ENCODE measurements at regions not wholly inside any gene's neighbourhood (a gene's known extent, or its start where the extent isn't known, plus 50 kb on each side); places are given as distances from the start of the nearest gene placed in this dataset.

DNA sequence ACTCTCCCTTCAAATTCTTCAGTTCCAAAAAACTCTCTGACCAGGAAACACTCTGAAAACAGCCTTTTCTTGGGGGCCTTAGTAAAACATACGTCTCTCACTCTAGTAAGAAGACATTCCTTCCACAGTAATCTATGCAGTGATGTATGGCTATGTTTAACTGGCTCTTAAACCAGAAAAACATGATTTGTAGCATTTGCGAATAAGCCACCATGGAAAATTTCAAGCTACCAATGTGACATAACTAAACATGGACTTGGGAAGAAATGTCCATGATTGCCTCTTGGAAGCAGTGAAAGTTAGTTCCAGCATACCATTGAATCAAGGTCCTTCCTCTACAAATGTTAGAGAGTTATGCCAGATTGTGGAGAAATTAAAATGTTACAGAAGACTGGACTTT is 121.5 kb upstream of the ATF7IP start:
- BruUV-seq (replicated peaks) = no TSS peak
- H3K9ac ChIP-seq (ENCODE audit: low read length) = no peak overlapping the region
- no peak overlapping the region for H2AFZ ChIP-seq (ENCODE audit: low read length)
- DNase-seq (no peak), ATAC-seq (no peak)
- no peak overlapping the region for H3K4me3 ChIP-seq (ENCODE audit: low read length)
- H3K9me2 ChIP-seq (replicated peaks; ENCODE audit: low read length) = no peaks in the 10 kb centered on the region
- H3K27ac ChIP-seq (ENCODE audit: low read length) = no peak overlapping the region
- H3K27me3 ChIP-seq (ENCODE audit: low read length) = no peaks in the 10 kb centered on the region
- no peak overlapping the region for H3K4me2 ChIP-seq (ENCODE audit: low read length)
- ChIA-PET POLR2A (ENCODE audit: unreplicated experiment) (no interaction called here), CTCF (no interaction called here)
- no peaks in the 10 kb centered on the region for H3K79me2 ChIP-seq (ENCODE audit: low read length)
- H3K9me3 ChIP-seq (ENCODE audit: low read length) = no peaks in the 10 kb centered on the region
- intact Hi-C loops (cut with micrococcal nuclease) = no loop called here
- TF ChIP-seq, protein P1, sequence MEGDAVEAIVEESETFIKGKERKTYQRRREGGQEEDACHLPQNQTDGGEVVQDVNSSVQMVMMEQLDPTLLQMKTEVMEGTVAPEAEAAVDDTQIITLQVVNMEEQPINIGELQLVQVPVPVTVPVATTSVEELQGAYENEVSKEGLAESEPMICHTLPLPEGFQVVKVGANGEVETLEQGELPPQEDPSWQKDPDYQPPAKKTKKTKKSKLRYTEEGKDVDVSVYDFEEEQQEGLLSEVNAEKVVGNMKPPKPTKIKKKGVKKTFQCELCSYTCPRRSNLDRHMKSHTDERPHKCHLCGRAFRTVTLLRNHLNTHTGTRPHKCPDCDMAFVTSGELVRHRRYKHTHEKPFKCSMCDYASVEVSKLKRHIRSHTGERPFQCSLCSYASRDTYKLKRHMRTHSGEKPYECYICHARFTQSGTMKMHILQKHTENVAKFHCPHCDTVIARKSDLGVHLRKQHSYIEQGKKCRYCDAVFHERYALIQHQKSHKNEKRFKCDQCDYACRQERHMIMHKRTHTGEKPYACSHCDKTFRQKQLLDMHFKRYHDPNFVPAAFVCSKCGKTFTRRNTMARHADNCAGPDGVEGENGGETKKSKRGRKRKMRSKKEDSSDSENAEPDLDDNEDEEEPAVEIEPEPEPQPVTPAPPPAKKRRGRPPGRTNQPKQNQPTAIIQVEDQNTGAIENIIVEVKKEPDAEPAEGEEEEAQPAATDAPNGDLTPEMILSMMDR (conservative IDR thresholded peaks at IDR 0.05; ENCODE audit: low read depth, low read length) = no peak
- no peak for TF ChIP-seq EZH2 (IDR thresholded peaks at IDR 0.05; ENCODE audit: low read length, unreplicated experiment)
- no peak for TF ChIP-seq EZH2phosphoT487 (IDR thresholded peaks at IDR 0.05; ENCODE audit: borderline replicate concordance, low read length)
- H3K4me1 ChIP-seq (ENCODE audit: insufficient read depth, low read length) = peaks cover 18% of the 10 kb centered on the region
- H3K36me3 ChIP-seq (ENCODE audit: low read depth, low read length) = no peaks in the 10 kb centered on the region
- H4K20me1 ChIP-seq (ENCODE audit: low read length) = no peaks in the 10 kb centered on the region
- H3F3A ChIP-seq (ENCODE audit: low read length, unreplicated experiment) = no peaks in the 10 kb centered on the region

DNA sequence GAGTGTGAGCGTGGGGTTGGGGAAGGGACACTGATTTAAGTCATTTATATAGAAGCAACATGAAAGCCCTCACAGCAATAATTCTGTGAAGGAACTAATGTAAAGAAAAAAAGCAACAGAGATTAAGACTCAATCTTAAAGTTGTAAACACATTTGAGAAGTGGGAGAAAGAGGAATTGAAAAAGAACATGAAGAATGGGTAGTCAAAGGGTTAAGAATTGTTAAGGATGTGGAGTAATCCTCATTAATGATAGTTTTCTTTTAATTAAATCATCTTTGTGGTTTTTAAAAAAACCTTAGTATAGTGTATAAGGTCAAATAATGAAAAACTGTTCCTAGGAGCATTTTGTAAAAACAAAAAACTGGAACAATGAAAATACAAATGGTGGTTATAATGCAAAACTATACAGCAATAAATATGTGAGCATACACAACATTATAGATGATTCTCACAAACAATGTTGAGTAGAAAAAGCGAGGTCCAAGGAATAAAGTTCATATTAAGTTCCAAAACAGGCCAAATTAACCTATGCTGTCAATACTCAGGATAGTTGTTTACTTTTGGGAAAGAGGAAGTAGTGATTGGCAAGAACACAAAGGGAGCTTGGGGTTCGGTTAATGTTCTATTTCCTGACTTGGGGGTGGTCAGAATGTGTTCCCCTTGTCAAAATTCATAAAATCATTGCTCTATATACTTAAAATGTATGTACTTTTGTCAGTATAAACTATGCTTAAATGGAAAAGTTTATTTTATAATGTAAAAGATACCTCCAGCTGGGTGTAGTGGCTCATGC is 120.4 kb upstream of the ATF7IP start:
- ATAC-seq (no peak), DNase-seq (no peak)
- no peak overlapping the region for H3K27ac ChIP-seq (ENCODE audit: low read length)
- no peaks in the 10 kb centered on the region for H3F3A ChIP-seq (ENCODE audit: low read length, unreplicated experiment)
- no peaks in the 10 kb centered on the region for H3K27me3 ChIP-seq (ENCODE audit: low read length)
- intact Hi-C loops (cut with micrococcal nuclease) = no loop called here
- H3K4me2 ChIP-seq (ENCODE audit: low read length) = no peak overlapping the region
- no TSS peak for BruUV-seq (replicated peaks)
- H3K79me2 ChIP-seq (ENCODE audit: low read length) = no peaks in the 10 kb centered on the region
- H3K4me3 ChIP-seq (ENCODE audit: low read length) = no peak overlapping the region
- TF ChIP-seq, protein P1 (conservative IDR thresholded peaks at IDR 0.05; ENCODE audit: low read depth, low read length) = no peak
- TF ChIP-seq EZH2 (IDR thresholded peaks at IDR 0.05; ENCODE audit: low read length, unreplicated experiment) = no peak
- TF ChIP-seq EZH2phosphoT487 (IDR thresholded peaks at IDR 0.05; ENCODE audit: borderline replicate concordance, low read length) = no peak
- no peaks in the 10 kb centered on the region for H3K36me3 ChIP-seq (ENCODE audit: low read depth, low read length)
- H4K20me1 ChIP-seq (ENCODE audit: low read length) = no peaks in the 10 kb centered on the region
- H3K9me2 ChIP-seq (replicated peaks; ENCODE audit: low read length) = no peaks in the 10 kb centered on the region
- no peak overlapping the region for H3K9ac ChIP-seq (ENCODE audit: low read length)
- no peak overlapping the region for H2AFZ ChIP-seq (ENCODE audit: low read length)
- peaks cover 7% of the 10 kb centered on the region for H3K4me1 ChIP-seq (ENCODE audit: insufficient read depth, low read length)
- H3K9me3 ChIP-seq (ENCODE audit: low read length) = no peaks in the 10 kb centered on the region
- ChIA-PET CTCF (no interaction called here), POLR2A (ENCODE audit: unreplicated experiment) (no interaction called here)

DNA sequence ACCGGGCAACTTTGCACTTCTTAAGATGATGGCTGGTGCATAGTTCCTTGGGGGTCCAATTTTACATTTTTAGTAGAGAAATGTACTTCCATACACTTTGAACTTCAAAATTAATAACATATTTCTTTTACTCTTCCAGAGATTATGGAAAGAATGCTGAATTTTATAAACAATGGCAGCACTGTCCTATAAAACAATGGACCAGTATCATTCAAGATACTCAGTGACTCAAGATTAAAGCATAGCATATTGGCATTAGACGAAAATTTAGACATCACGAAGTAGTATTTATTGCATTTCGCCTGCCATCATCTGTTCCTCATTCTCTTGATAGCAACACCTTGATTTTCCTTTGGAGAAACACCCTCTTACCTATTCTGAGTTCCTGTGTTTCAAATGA is 118.3 kb upstream of the ATF7IP start:
- ChIA-PET CTCF (no interaction called here), POLR2A (ENCODE audit: unreplicated experiment) (no interaction called here)
- ATAC-seq (no peak), DNase-seq (no peak)
- Histone ChIP-seq H2AFZ (ENCODE audit: low read length) (no peak overlapping the region), H3K36me3 (ENCODE audit: low read depth, low read length) (no peaks in the 10 kb centered on the region), H3F3A (ENCODE audit: low read length, unreplicated experiment) (no peaks in the 10 kb centered on the region), H3K9me3 (ENCODE audit: low read length) (no peaks in the 10 kb centered on the region), H3K27me3 (ENCODE audit: low read length) (no peaks in the 10 kb centered on the region), H3K9me2 (replicated peaks; ENCODE audit: low read length) (no peaks in the 10 kb centered on the region), H3K9ac (ENCODE audit: low read length) (no peak overlapping the region), H3K4me1 (ENCODE audit: insufficient read depth, low read length) (no peaks in the 10 kb centered on the region), H3K4me3 (ENCODE audit: low read length) (no peak overlapping the region), H3K4me2 (ENCODE audit: low read length) (no peak overlapping the region), H3K79me2 (ENCODE audit: low read length) (no peaks in the 10 kb centered on the region), H4K20me1 (ENCODE audit: low read length) (no peaks in the 10 kb centered on the region), H3K27ac (ENCODE audit: low read length) (no peak overlapping the region)
- TF ChIP-seq, protein P1 (conservative IDR thresholded peaks at IDR 0.05; ENCODE audit: low read depth, low read length) = no peak
- no peak for TF ChIP-seq EZH2 (IDR thresholded peaks at IDR 0.05; ENCODE audit: low read length, unreplicated experiment)
- no peak for TF ChIP-seq EZH2phosphoT487 (IDR thresholded peaks at IDR 0.05; ENCODE audit: borderline replicate concordance, low read length)
- no TSS peak for BruUV-seq (replicated peaks)
- intact Hi-C loops (cut with micrococcal nuclease) = no loop called here
